Sciatic nerve (tissue), 2 donors: ENCODE measurements at regions not wholly inside any gene's neighbourhood (a gene's known extent, or its start where the extent isn't known, plus 50 kb on each side); places are given as distances from the start of the nearest gene placed in this dataset.
"Not testable (repeated sequence)": the region's sequence is repeated elsewhere in the genome, so short reads cannot be mapped to it uniquely, and the experiment has no call there.

Experiments
- ATAC-seq: fragments of 200-7000 bp; cut with Tn5 transposase; one replicate; pipeline ENCODE4 v1.9.1; 2020; ENCODE audit warnings: mild to moderate bottlenecking, moderate library complexity
- DNase-seq: peaks from one replicate; pipeline ENCODE4 v3.0.0-alpha.2; 2020; ENCODE audit warnings: low spot score
- intact Hi-C: fragments of 100-400 bp; cut with DNase I; formaldehyde crosslinking; loops from one replicate; pipeline ENCODE4 v1.14.2; 2022
- donor health status: DM: no; HTN: no; CAD: no.
- donor health status: DM: no; HTN: no; CAD: no.

DNA sequence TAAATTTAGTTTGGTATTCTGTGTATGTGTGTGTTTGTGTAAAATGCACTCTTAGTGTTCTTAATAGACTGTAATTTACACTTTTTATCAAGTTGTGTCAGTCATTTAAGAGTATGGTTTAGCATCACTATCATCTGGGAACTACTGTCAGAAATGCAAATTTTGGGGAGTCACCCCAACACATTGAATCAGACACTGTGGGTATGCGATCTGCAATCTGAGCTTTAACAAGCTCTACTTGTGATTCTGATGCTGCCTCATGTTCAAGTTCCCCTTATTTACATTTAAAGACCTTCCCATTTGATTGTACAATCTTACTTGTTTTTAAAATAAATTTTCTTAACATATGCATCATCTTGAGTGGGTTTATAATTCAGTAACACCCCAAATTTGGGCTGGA, 218.1 kb upstream of the FOXP2 start:
- intact Hi-C loops = no loop called here
- ATAC-seq (no peak), DNase-seq (no peak)

DNA sequence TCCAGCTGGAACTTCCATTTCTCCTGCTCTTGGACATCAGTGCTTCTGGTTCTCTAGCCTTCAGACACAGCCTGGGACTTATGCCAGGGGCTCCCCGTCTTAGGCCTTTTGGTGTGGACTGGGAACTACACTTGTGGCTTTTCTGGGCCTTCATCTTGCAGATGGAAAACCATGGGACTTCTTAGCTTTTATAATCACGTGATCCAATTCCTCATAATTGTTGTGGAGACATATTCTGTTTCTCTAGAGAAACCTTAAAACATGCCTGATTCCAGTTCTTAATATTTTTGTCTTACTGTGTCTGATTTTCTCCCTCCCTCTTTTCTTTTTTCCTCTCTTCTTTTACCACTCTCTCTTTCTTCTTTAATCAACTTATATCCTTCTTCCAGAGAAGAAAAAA, 224.2 kb upstream of the FOXP2 start:
- intact Hi-C loops = no loop called here

DNA sequence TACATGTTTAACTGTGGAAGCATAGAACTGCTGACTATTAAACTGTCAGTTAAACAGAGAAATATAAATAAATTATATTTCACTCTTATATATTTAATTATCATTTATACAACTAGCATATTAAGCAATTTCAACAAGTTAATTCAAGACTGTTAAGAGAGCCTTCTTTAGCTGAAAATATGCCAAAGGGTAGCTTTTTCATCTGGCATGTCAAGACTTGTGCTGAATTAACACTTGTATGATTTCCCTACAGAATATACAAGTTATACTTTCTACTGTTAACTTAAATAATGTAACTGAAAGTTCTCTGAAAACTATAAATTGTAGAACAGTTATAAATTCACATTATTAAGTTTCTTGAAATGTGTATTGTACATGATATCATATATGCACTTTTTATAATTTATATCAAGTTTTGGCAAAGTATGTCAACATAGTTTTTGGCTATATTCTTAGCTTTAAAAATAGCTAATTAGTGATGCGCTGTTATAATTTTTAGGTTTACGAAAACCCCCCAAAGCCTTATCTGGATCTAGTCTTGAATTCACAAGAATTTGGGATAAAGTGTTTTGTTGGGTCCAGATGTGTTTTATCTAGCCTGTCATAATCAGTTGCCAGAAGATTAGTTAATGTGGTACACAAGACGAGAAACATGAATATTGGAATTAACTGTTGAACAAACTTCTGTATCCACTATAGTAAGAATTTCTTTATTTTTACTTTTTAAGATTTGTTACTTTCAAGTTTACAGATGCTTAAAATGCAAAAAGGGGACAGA, 231.1 kb upstream of the FOXP2 start:
- ATAC-seq (no peak), DNase-seq (no peak)
- intact Hi-C loops = no loop called here

More for the DNA sequence above, 224.2 kb upstream of the FOXP2 start:
- ATAC-seq (no peak), DNase-seq (no peak)

DNA sequence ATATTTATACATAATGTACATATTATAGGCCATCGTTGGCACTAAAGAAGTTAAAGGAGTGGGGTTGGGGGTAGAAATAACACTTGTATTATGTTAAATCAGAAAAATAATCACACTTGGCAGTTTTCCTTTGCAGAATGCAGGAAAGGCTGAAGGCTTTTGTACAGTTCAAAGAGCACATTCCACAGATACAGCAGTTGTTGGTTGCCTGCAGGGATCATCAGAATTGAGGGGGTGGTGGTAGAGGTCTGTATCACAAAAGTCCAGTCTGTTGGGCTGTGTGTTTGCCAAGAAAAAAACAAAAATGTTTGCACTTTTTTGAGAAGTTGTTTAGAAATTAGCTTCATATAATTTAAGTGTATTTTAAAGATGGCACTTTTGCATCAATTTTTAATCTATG, 231.8 kb upstream of the FOXP2 start:
- no peak for ATAC-seq
- DNase-seq = no peak
- intact Hi-C loops = no loop called here

DNA sequence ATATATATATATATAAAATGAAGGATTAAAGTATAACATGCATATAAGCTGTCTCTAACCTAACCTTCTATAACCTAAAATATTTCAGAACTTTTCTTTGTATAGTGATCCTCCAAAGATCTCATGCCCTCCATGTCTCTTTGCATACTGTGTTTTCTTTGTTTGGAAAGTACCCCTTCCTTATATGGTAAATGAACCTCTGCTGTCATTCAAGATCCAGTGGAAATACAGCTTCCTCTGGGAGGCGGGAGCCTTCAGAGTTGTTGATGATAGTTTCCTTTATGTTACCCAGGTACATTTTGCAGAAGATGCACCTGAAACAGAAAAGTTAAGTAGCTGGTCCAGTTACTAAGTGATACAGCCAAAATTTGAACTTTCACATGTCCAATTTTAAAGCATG, 233.3 kb upstream of the FOXP2 start:
- DNase-seq (no peak), ATAC-seq (no peak)
- intact Hi-C loops = no loop called here

DNA sequence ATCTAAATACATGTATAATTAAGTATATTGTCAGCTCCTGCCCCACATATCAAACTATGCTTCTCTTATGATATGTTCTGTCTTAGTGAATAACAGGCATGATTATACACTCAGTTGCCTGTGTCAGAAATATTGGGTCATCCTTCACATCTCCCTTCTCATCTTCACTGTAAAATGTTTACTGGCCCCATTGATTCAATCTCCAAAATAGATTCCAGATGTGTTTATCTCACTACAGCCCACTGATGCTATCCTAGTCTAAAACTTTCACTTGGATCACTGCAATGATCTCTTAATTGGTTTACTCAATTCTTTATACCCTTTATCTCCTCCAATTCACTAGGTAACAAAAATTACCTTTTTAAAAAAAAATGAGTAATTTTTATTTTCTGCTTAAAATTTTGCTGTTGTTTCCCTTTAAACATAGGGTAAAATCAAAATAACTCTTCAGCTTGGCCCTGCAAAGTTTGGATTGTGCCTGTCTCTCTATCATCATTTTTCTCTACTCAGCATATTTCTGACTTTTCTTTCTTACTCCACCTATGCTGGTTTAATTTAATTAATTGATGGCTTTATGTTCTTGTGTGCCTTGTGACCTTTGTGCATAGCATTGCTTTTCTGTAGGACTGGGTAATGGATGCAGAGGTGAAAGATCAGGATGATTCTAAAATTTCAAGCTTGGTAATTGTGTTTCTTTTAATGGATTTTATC, 233.9 kb upstream of the FOXP2 start:
- intact Hi-C loops = no loop called here
- ATAC-seq = no peak
- DNase-seq = no peak

DNA sequence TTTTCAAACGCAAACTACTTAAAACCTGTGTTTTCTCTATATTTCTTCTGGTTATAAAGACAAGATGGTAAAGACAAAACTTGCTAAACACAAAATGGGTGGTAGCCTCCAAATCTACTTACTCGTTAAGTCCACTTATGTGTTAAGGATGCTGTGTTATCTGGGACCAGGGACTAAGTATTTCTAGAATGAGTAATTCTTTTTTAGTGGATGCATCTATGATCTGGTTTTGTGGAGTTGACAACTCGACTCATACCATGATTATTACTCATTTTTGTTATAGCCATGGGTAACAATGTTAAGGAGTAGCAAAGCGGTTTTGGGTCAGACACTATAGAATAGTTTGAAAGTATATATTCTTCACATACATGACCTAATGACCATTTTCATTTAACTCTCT, 239.5 kb upstream of the FOXP2 start:
- DNase-seq (no peak), ATAC-seq (no peak)
- intact Hi-C loops = no loop called here

DNA sequence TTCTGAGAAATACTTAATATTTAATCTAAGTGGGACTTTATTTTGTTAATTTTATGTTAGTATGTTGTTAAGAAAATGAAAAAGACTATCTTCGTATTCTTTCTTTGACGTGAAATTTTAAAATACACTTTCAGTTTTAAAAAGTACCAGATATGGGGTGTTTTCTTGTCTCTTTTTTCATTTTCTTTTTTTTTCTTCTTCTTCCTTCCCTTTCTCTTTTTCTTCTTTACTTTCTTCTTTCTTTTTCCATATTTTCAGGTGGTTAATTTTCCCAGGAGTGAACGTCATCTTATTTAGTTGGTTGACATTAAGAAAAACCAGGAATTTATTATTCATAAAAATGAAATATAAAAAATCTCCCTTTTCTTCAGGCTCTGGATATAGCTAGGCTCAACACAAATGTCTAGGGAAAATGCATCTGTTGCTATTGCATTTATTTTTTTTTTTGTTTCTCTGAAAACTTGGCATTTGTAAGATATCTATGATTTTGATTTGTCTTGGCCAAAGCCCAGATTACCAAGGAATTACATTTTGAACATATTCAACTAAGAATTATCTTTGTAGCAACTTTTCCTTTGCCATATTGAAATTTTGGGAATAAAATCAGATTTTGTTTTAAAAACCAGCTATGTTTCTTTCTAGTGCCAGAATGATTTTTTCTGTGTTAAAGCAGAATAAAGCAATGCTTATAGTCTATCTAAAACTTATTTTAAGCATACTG, 241.3 kb upstream of the FOXP2 start:
- ATAC-seq = no peak
- intact Hi-C loops = no loop called here

DNA sequence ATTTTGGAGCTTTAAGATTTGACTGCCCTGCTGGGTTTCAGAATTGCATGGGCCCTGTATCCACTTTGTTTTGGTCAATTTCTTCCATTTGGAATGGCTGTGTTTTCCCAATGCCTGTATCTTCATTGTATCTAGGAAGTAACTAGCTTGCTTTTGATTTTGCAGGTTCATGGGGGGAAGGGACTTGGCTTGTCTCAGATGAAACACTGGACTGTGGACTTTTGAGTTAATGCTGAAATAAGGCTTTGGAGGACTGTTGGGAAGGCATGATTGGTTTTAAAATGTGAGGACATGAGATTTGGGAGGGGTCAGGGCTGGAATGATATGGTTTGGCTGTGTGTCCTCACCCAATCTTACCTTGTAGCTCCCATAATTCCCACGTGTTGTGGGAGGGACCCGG, 245.2 kb upstream of the FOXP2 start:
- DNase-seq, intact Hi-C loops, ATAC-seq: not testable (repeated sequence)

More for the DNA sequence above, 241.3 kb upstream of the FOXP2 start:
- DNase-seq = no peak

DNA sequence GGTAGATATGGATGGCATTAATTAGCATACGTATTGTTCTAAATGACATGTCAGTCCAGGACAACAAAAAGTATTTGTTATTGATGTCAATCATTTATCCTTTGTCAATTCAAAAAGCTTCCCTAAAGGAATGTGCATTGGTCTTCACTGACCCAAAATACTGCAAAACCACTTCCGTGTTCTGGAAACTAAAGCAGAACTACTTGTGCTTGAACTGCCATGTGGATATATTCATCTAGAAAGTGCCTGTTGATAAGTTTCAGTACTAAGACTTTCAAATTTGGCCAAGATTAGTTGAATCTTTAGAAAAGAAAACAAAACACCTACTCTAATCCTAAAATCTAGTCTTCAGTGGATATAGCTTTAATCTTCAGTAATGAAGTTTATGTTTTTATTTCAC, 242.1 kb upstream of the PPP1R3A start:
- no peak for DNase-seq
- intact Hi-C loops = no loop called here
- ATAC-seq = no peak

DNA sequence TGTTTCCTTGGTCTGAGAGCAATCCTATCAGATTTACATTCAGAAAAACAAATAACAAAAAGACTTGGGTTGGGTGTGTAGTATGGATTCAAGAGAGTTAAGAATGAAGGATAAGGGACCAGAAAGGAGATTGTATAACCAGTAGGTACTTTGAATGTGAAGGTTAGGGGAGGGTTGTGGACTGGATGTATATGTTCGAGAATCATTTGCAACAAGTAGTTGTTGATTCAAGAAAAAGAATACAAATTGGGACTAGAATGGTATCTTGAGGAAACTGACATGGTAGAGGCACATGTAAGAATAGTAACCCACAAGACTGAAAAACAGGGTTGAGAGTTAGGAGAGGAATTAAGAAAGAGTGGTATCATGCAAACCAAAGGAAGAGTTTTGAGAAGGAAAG, 240.0 kb upstream of the PPP1R3A start:
- intact Hi-C loops = no loop called here
- no peak for ATAC-seq

DNA sequence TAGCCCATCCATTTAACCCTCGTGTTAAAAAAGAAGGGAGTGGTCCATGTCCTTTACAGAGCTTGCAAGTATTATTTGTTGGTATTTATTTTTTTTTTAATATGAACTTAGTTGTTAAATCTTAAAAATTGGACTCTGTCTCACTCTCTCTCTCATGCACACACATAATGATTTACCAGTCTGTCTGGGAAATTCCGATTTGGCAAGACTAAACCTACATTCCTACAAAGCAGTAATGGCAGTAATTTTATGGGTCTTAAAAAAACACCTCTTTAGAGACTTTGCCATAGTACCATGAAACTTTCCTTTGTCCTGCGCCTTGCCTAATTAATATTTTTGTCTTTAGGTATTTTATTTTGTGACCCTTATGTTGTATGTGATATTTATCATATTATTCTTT, 239.5 kb upstream of the PPP1R3A start:
- ATAC-seq = no peak
- intact Hi-C loops = no loop called here
- no peak for DNase-seq

More for the DNA sequence above, 240.0 kb upstream of the PPP1R3A start:
- no peak for DNase-seq

DNA sequence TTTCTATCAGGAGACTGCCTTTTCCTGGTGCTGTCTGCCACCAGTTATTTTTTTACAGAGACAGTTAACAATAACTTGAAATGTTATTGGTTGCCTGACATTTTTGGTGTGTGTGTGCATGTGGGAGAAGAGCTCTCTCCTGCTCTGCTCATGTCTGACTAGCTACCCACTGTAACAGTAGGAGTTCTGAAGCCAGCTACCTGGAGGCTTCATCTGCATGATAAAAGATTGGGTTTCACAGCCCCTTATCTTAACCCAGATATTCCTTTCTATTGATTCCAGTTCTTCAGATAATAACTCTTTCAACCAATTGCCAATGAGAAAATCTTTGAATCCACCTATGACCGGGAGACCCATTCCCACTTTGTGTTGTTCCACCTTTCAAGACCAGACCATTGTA, 237.4 kb upstream of the PPP1R3A start:
- DNase-seq (no peak), ATAC-seq (no peak)
- intact Hi-C loops = no loop called here

DNA sequence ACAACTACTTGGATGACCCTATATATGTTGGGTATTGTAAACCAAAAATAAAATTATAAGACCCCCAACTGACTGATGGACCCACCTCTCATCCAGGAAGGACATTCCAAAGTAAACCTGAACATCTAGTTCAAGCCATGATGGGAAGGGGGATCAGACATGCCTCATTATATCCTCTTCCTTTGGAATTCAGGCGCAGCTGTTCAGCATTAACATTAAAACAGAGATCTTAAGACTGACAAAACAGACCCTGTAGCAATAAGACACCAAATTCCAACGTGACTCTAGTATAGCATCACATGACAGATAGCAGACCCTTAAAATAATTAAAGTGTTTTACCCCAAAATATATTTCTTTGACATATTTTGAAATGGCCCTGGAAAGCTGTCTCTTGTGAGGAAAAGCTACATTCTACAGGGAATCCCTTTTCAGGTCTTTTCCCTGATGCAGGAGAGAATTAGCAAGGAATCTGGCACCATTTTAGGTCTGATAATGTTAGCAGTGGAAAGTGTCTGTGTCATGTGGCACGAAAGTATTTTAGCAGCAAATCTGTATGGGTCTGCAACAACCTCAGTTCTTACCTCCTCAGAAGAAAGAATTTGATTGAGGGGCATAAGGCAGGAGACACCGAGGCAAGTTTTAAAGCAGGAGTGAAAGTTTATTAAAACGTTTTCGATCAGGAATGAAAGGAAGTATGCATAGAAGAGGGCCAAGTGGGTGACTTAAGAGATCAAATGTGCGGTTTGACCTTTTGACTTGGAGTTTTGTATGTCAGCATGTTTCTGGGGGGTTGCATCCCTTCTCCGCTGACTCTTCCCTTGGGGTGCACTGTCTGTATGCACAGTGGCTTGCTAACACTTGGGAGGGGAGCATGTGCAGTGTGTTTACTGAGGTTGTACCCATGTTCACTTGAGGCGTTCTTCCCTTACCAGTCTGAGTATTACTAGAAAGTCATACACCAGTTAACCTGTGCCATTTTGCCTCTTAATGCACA, 236.6 kb upstream of the PPP1R3A start:
- intact Hi-C loops = no loop called here
- ATAC-seq (no peak), DNase-seq (no peak)

DNA sequence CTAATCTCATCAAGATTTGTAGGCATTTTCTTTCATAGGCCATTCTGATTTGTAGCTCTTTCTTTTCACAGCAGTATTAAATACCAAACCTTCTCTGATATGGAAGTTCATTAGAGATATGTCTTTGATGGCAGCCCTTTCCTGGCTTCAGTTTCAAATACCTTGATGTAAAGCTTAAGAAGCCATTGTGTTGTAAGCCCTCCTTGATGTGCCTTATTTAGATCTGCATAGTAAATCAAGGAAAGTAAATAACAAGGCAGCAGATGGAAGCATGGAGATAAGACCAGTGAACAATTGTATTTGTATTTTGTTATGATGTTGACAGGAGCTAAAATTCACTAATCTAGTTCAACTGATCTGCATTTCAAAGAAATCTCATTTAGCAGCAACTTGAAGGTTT, 234.9 kb upstream of the PPP1R3A start:
- intact Hi-C loops = no loop called here

DNA sequence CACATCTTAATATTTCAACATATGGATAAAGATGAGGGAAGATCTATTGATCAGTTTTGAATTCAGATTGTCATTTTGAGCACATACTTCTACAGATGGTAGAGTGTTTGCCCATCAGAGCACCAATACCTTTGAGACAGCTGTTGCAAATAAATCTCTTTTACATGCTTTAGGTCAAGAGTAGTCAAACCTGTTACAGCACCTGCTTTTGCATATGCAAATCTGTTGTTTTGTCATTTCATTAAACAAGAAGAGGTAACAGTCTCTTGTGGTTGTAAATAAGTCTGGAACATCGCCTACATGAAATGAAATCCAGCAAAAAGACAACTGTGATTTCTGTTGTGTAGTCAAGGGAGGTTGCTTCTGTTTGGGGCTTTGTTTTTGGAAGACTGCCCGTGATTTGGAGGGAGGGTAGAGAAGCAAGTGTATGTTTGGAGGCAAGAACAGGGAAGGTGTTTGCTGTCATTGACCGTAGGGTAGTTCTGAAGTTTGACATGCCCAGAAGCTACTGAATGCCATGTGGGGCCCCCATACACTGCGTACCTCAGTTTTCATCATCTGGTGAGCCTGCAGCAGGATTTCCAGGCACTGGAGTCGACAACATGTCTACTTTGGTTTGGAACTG, 233.6 kb upstream of the PPP1R3A start:
- ATAC-seq (no peak), DNase-seq (no peak)
- intact Hi-C loops = no loop called here

More for the DNA sequence above, 234.9 kb upstream of the PPP1R3A start:
- DNase-seq (no peak), ATAC-seq (no peak)

DNA sequence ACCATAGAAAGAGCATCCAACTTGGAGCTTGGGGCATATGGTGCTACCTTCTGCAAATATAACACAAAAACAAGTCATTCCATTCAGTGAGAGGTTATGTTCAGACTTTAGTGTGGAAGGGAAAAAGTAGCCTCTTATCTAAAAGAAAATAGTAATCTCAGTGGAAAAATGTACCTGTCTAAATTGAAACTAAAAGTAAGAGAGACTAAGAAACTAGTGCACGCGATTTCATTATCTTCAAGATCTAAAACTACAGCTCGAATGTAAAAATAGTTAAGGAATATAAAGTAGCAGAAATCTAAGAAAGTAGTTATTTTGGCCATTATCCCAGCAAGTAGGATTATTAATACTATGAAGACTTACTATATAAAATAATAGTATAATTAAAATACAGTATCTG, 233.0 kb upstream of the PPP1R3A start:
- DNase-seq (no peak), ATAC-seq (no peak)
- intact Hi-C loops = no loop called here

DNA sequence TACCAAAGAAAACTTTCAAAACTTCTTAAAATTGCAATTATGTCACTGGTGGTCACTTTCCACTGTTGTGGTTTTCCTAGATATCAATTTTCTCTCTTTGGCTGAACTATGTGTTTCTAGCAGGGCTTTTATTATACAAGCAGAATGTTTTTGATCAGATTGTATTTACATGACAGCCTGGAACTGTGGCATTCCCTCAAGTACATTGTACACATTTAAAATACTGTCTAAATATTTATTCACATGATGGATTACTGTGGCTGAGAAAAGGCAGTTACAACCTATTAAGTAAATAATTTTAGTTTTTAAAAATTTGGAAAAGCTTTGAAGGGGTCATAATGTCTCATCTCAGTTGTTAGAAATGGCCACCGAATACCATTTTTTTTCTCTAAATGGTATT, 231.9 kb upstream of the PPP1R3A start:
- no peak for DNase-seq

DNA sequence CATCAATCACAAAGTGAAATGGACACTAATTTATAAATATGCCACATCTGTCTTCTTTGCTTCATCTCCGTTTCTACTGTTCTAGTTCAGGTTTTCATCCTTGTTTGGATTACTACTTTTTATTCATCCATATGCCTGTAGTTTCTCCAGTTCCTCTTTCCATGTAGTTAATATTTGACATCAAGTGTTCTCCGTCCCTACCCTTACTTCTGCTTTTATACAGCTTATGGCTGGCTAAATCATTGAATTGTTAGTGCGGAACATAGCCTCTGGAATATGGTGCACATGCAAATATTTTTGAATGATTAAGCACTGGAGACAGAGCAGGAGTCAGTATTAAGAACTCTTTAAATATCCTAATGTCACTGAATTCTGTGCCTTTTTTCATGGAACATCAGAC, 230.0 kb upstream of the PPP1R3A start:
- intact Hi-C loops = no loop called here
- ATAC-seq = no peak

More for the DNA sequence above, 231.9 kb upstream of the PPP1R3A start:
- ATAC-seq = no peak
- intact Hi-C loops = no loop called here

More for the DNA sequence above, 230.0 kb upstream of the PPP1R3A start:
- no peak for DNase-seq
